ENCODE measurements at regions not wholly inside any gene's neighbourhood (a gene's known extent, or its start where the extent isn't known, plus 50 kb on each side); places are given as distances from the start of the nearest gene placed in this dataset.

- H3K9me3 Mint-ChIP-seq (ENCODE audit: unreplicated experiment): no peaks in the 10 kb centered on the region
- no peak for DNase-seq
- no peak for TF ChIP-seq CTCF (IDR thresholded peaks at IDR 0.05; ENCODE audit: partially characterized antibody, unreplicated experiment)
- no peaks in the 10 kb centered on the region for H3K27me3 Mint-ChIP-seq (ENCODE audit: unreplicated experiment)
- H3K4me3 Mint-ChIP-seq (ENCODE audit: unreplicated experiment): no peak overlapping the region
- H3K36me3 Mint-ChIP-seq (ENCODE audit: unreplicated experiment): no peaks in the 10 kb centered on the region
- H3K4me1 Mint-ChIP-seq (ENCODE audit: low read depth, unreplicated experiment): no peaks in the 10 kb centered on the region
- H3K27ac Mint-ChIP-seq (ENCODE audit: unreplicated experiment): no peak overlapping the region
Measured at GRCh38 chr2:219887870-219888269, 260.4 kb downstream of the SLC4A3 start.

- Mint-ChIP-seq H3K27ac (ENCODE audit: unreplicated experiment) (no peak overlapping the region), H3K27me3 (ENCODE audit: unreplicated experiment) (no peaks in the 10 kb centered on the region), H3K9me3 (ENCODE audit: unreplicated experiment) (no peaks in the 10 kb centered on the region), H3K4me3 (ENCODE audit: unreplicated experiment) (no peak overlapping the region), H3K4me1 (ENCODE audit: low read depth, unreplicated experiment) (no peaks in the 10 kb centered on the region), H3K36me3 (ENCODE audit: unreplicated experiment) (no peaks in the 10 kb centered on the region)
- TF ChIP-seq CTCF (IDR thresholded peaks at IDR 0.05; ENCODE audit: partially characterized antibody, unreplicated experiment): no peak
- DNase-seq: no peak
Measured at GRCh38 chr2:219893541-219893940, 266.1 kb downstream of the SLC4A3 start.

- Mint-ChIP-seq H3K36me3 (ENCODE audit: unreplicated experiment) (no peaks in the 10 kb centered on the region), H3K4me3 (ENCODE audit: unreplicated experiment) (no peak overlapping the region), H3K4me1 (ENCODE audit: low read depth, unreplicated experiment) (no peaks in the 10 kb centered on the region), H3K9me3 (ENCODE audit: unreplicated experiment) (no peaks in the 10 kb centered on the region), H3K27ac (ENCODE audit: unreplicated experiment) (no peak overlapping the region), H3K27me3 (ENCODE audit: unreplicated experiment) (no peaks in the 10 kb centered on the region)
- TF ChIP-seq CTCF (IDR thresholded peaks at IDR 0.05; ENCODE audit: partially characterized antibody, unreplicated experiment): no peak
- no peak for DNase-seq
Measured at GRCh38 chr2:219897456-219897855, 270.0 kb downstream of the SLC4A3 start.

GRCh38 chr2:219901155-219901554 lies 273.7 kb downstream of the SLC4A3 start:
- H3K27ac Mint-ChIP-seq (ENCODE audit: unreplicated experiment): no peak overlapping the region
- no peak for TF ChIP-seq CTCF (IDR thresholded peaks at IDR 0.05; ENCODE audit: partially characterized antibody, unreplicated experiment)
- no peak for DNase-seq
- no peaks in the 10 kb centered on the region for H3K9me3 Mint-ChIP-seq (ENCODE audit: unreplicated experiment)
- no peaks in the 10 kb centered on the region for H3K4me1 Mint-ChIP-seq (ENCODE audit: low read depth, unreplicated experiment)
- H3K36me3 Mint-ChIP-seq (ENCODE audit: unreplicated experiment): no peaks in the 10 kb centered on the region
- H3K4me3 Mint-ChIP-seq (ENCODE audit: unreplicated experiment): no peak overlapping the region
- H3K27me3 Mint-ChIP-seq (ENCODE audit: unreplicated experiment): no peaks in the 10 kb centered on the region

GRCh38 chr2:219902891-219903552 lies 275.6 kb downstream of the SLC4A3 start:
- no peak for DNase-seq
- H3K27me3 Mint-ChIP-seq (ENCODE audit: unreplicated experiment): no peaks in the 10 kb centered on the region
- H3K4me1 Mint-ChIP-seq (ENCODE audit: low read depth, unreplicated experiment): no peaks in the 10 kb centered on the region
- no peaks in the 10 kb centered on the region for H3K36me3 Mint-ChIP-seq (ENCODE audit: unreplicated experiment)
- no peak overlapping the region for H3K27ac Mint-ChIP-seq (ENCODE audit: unreplicated experiment)
- H3K9me3 Mint-ChIP-seq (ENCODE audit: unreplicated experiment): no peaks in the 10 kb centered on the region
- TF ChIP-seq CTCF (IDR thresholded peaks at IDR 0.05; ENCODE audit: partially characterized antibody, unreplicated experiment): no peak
- no peak overlapping the region for H3K4me3 Mint-ChIP-seq (ENCODE audit: unreplicated experiment)
